ENCODE measurements at regions not wholly inside any gene's neighbourhood (a gene's known extent, or its start where the extent isn't known, plus 50 kb on each side); places are given as distances from the start of the nearest gene placed in this dataset.

DNA sequence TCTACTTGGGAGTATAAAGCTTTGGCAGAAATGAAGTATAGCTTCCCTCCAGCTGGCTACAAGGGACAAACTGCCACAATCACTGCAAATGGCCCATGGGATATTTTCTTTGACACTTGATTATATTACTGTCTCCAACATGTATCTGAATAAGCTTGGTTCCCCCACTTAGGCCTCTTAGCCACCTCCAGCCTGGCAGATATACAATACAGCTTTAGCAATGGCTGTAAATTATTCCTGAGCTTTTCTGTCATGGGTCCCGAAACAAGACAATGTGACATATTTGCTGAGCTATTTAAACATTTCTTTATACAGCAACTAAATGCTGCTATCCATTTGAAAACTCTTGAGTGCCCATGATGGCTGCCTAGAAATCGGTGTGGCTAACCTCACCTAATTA, 406.2 kb downstream of the SUCLG1 start:
- DNase-seq (no peak), ATAC-seq (ENCODE audit: low FRiP score in 2 of 2) (no peak)
- WGBS, 2 donors, result 51 to 80% methylated on average over 2 of the region's 2 CpGs
- no peaks in the 10 kb centered on the region for H3K27me3 ChIP-seq
- H3K4me3 ChIP-seq, result no peak overlapping the region
- H3K27ac ChIP-seq, result no peak overlapping the region
- TF ChIP-seq POLR2A (IDR thresholded peaks at IDR 0.05) (no peak), POLR2AphosphoS5 (IDR thresholded peaks at IDR 0.05) (no peak), EP300 (IDR thresholded peaks at IDR 0.05) (no peak)
- TF ChIP-seq, protein P1, sequence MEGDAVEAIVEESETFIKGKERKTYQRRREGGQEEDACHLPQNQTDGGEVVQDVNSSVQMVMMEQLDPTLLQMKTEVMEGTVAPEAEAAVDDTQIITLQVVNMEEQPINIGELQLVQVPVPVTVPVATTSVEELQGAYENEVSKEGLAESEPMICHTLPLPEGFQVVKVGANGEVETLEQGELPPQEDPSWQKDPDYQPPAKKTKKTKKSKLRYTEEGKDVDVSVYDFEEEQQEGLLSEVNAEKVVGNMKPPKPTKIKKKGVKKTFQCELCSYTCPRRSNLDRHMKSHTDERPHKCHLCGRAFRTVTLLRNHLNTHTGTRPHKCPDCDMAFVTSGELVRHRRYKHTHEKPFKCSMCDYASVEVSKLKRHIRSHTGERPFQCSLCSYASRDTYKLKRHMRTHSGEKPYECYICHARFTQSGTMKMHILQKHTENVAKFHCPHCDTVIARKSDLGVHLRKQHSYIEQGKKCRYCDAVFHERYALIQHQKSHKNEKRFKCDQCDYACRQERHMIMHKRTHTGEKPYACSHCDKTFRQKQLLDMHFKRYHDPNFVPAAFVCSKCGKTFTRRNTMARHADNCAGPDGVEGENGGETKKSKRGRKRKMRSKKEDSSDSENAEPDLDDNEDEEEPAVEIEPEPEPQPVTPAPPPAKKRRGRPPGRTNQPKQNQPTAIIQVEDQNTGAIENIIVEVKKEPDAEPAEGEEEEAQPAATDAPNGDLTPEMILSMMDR (IDR thresholded peaks at IDR 0.05), result no peak
- no peaks in the 10 kb centered on the region for H3K9me3 ChIP-seq
- H3K36me3 ChIP-seq, result no peaks in the 10 kb centered on the region
- no peaks in the 10 kb centered on the region for H3K4me1 ChIP-seq

- TF ChIP-seq, protein P1 (IDR thresholded peaks at IDR 0.05), result no peak
- TF ChIP-seq POLR2AphosphoS5 (IDR thresholded peaks at IDR 0.05), result no peak
- TF ChIP-seq EP300 (IDR thresholded peaks at IDR 0.05), result no peak
- no peak for TF ChIP-seq POLR2A (IDR thresholded peaks at IDR 0.05)
- Histone ChIP-seq H3K4me1 (no peaks in the 10 kb centered on the region), H3K9me3 (no peaks in the 10 kb centered on the region), H3K4me3 (no peak overlapping the region), H3K36me3 (no peaks in the 10 kb centered on the region), H3K27me3 (no peaks in the 10 kb centered on the region), H3K27ac (no peak overlapping the region)
- 72 to 83% methylated on average over 2 of the region's 2 CpGs for WGBS, 2 donors
- no peak for DNase-seq
- ATAC-seq (ENCODE audit: low FRiP score in 2 of 2), result no peak
These were observed 407.0 kb downstream of the SUCLG1 start for GRCh38 chr2:84052043-84052442.

DNA sequence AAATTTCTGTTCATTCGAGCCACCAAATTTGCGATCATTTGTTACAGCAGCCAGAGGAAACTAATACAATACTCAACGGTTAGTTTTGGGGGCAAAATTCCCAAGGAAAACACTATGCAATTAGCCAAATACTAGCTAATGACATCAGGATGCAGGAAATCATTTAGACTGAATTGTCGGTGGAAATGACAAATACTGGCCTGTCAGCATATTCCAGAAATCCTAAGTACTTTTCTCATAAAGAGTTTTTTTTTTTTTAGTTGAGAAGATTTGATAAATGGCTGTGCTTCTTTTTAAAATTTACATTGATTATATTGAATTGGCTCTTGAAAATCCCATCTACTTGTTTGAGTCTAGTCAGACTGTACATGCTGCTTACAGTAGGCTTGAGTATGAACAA, 410.1 kb downstream of the SUCLG1 start:
- Histone ChIP-seq H3K4me1 (no peaks in the 10 kb centered on the region), H3K36me3 (no peaks in the 10 kb centered on the region), H3K9me3 (no peaks in the 10 kb centered on the region), H3K4me3 (no peak overlapping the region), H3K27me3 (no peaks in the 10 kb centered on the region), H3K27ac (no peak overlapping the region)
- ATAC-seq (ENCODE audit: low FRiP score in 2 of 2) (no peak), DNase-seq (no peak)
- TF ChIP-seq, protein P1 (IDR thresholded peaks at IDR 0.05), result no peak
- TF ChIP-seq POLR2A (IDR thresholded peaks at IDR 0.05), result no peak
- TF ChIP-seq POLR2AphosphoS5 (IDR thresholded peaks at IDR 0.05), result no peak
- TF ChIP-seq EP300 (IDR thresholded peaks at IDR 0.05), result no peak
- 78 to 79% methylated on average over 4 of the region's 4 CpGs for WGBS, 2 donors

- Histone ChIP-seq H3K9me3 (no peaks in the 10 kb centered on the region), H3K4me3 (no peak overlapping the region), H3K27ac (no peak overlapping the region), H3K4me1 (no peaks in the 10 kb centered on the region), H3K36me3 (no peaks in the 10 kb centered on the region), H3K27me3 (no peaks in the 10 kb centered on the region)
- DNase-seq (no peak), ATAC-seq (ENCODE audit: low FRiP score in 2 of 2) (no peak)
- no peak for TF ChIP-seq EP300 (IDR thresholded peaks at IDR 0.05)
- TF ChIP-seq POLR2AphosphoS5 (IDR thresholded peaks at IDR 0.05), result no peak
- 54 to 66% methylated on average over 3 of the region's 3 CpGs for WGBS, 2 donors
These were observed 417.6 kb downstream of the SUCLG1 start for GRCh38 chr2:84041506-84041905.

GRCh38 chr2:84040281-84040680, 418.8 kb downstream of the SUCLG1 start:
- peak in 1 of 2 donors; percentile 46 for ATAC-seq (ENCODE audit: low FRiP score in 2 of 2)
- Histone ChIP-seq H3K4me1 (no peaks in the 10 kb centered on the region), H3K36me3 (no peaks in the 10 kb centered on the region), H3K9me3 (no peaks in the 10 kb centered on the region), H3K27me3 (no peaks in the 10 kb centered on the region), H3K4me3 (no peak overlapping the region), H3K27ac (no peak overlapping the region)
- peak in 1 of 2 donors; percentile 71 for DNase-seq
- TF ChIP-seq, protein P1 (IDR thresholded peaks at IDR 0.05), result no peak
- no peak for TF ChIP-seq POLR2AphosphoS5 (IDR thresholded peaks at IDR 0.05)
- TF ChIP-seq EP300 (IDR thresholded peaks at IDR 0.05), result no peak
- no peak for TF ChIP-seq POLR2A (IDR thresholded peaks at IDR 0.05)
- WGBS, 2 donors, result 77 to 95% methylated on average over 4 to 13 of the region's 13 CpGs

Measured in upper lobe of left lung (tissue), 6 donors.